ENCODE measurements at regions not wholly inside any gene's neighbourhood (a gene's known extent, or its start where the extent isn't known, plus 50 kb on each side); places are given as distances from the start of the nearest gene placed in this dataset.

GRCh38 chr9:108744641-108745040 lies 111.1 kb downstream of the ACTL7B start:
- Histone ChIP-seq H2BK12ac (ENCODE audit: insufficient read length, low read depth, low read length) (no peak overlapping the region), H2AFZ (ENCODE audit: low read length) (no peak overlapping the region), H3K79me1 (ENCODE audit: insufficient read depth, low read depth, low read length, poor library complexity, severe bottlenecking) (no peaks in the 10 kb centered on the region), H2BK15ac (ENCODE audit: low read depth, low read length) (no peak overlapping the region), H3K4ac (ENCODE audit: low read depth, low read length) (no peak overlapping the region), H3K23ac (ENCODE audit: insufficient read length, low read depth, low read length) (no peak overlapping the region), H3K9ac (ENCODE audit: extremely low read depth, insufficient read length, low read length) (no peak overlapping the region), H4K5ac (ENCODE audit: insufficient read length, low read depth, low read length) (no peak overlapping the region), H3K4me1 (ENCODE audit: insufficient read depth, low read length) (no peaks in the 10 kb centered on the region), H3K18ac (ENCODE audit: insufficient read length, low read depth, low read length) (no peak overlapping the region), H4K8ac (replicated peaks; ENCODE audit: insufficient read length, low read depth, low read length) (no peak overlapping the region), H4K91ac (ENCODE audit: insufficient read length, low read depth, low read length) (no peak overlapping the region), H3K4me2 (ENCODE audit: insufficient read depth, insufficient read length, low read length) (no peak overlapping the region), H3K27ac (ENCODE audit: insufficient read length, low read depth, low read length) (no peak overlapping the region), H3K9me3 (ENCODE audit: control insufficient read depth, low read depth, low read length) (no peaks in the 10 kb centered on the region), H3T11ph (ENCODE audit: low read length) (no peak overlapping the region), H3K27me3 (ENCODE audit: insufficient read depth, low read length) (no peaks in the 10 kb centered on the region), H4K20me1 (ENCODE audit: control insufficient read depth, insufficient read depth, insufficient read length) (no peaks in the 10 kb centered on the region), H2BK5ac (ENCODE audit: insufficient read length, low read length) (no peak overlapping the region), H3K14ac (ENCODE audit: insufficient read depth, low read length) (no peak overlapping the region), H2AK5ac (ENCODE audit: insufficient read length, low read length) (no peak overlapping the region), H3K23me2 (ENCODE audit: insufficient read length, low read depth, low read length, poor library complexity, severe bottlenecking) (no peaks in the 10 kb centered on the region), H3K79me2 (ENCODE audit: insufficient read depth, low read length) (no peaks in the 10 kb centered on the region), H2BK120ac (ENCODE audit: low read depth, low read length, poor library complexity, severe bottlenecking) (no peak overlapping the region), H3K56ac (ENCODE audit: insufficient read length, low read depth, low read length) (no peak overlapping the region), H2BK20ac (ENCODE audit: low read depth, low read length, poor library complexity, severe bottlenecking) (no peak overlapping the region)
- Mint-ChIP-seq H3K27ac (no peak overlapping the region), H3K27me3 (ENCODE audit: low read depth) (no peaks in the 10 kb centered on the region), H3K4me1 (peaks cover 0 to 5% of the 10 kb centered on the region in 2 experiments; a peak in 2 of 4 replicates), H3K9me3 (no peaks in the 10 kb centered on the region), H3K36me3 (ENCODE audit: insufficient read depth in 1 of 3, low read depth in 3 of 3) (no peaks in the 10 kb centered on the region), H3K4me3 (no peak overlapping the region)
- no peak for DNase-seq
- no peak for TF ChIP-seq CTCF (conservative IDR thresholded peaks at IDR 0.05)
- WGBS (ENCODE audit: extremely low coverage, insufficient read length, low lambda C conversion rate) = no CpG with 5 or more reads among the region's 2 CpGs
